Fibroblast of pulmonary artery (primary cell): ENCODE measurements at regions not wholly inside any gene's neighbourhood (a gene's known extent, or its start where the extent isn't known, plus 50 kb on each side); places are given as distances from the start of the nearest gene placed in this dataset.

ENCODE experiments used
- DNase-seq: peaks from one replicate; pipeline ENCODE4 v3.0.0-alpha.2; 2010; ENCODE audit warnings: low read depth
- H3K4me3 ChIP-seq: replicated peaks from 2 replicates; pipeline ENCODE4 v1.5.1; 2011; ENCODE audit warnings: low read depth, mild to moderate bottlenecking, control low read depth, low read length, moderate library complexity
- CTCF ChIP-seq: IDR thresholded peaks from 2 replicates; pipeline ENCODE4 v1.5.1; 2011; ENCODE audit warnings: mild to moderate bottlenecking, control low read depth, low read length, inconsistent platforms; ENCODE audit errors: missing control alignments

- DNase-seq = no peak
- no peak for TF ChIP-seq CTCF
- no peak overlapping the region for H3K4me3 ChIP-seq
Measured at GRCh38 chr2:37425408-37425807, 81.0 kb downstream of the QPCT start.

GRCh38 chr2:37427241-37427640, 82.8 kb downstream of the QPCT start:
- no peak overlapping the region for H3K4me3 ChIP-seq
- TF ChIP-seq CTCF = no peak
- DNase-seq = no peak

- no peak for DNase-seq
- no peak for TF ChIP-seq CTCF
- H3K4me3 ChIP-seq = no peak overlapping the region
Measured at GRCh38 chr2:37436323-37436722, 91.9 kb downstream of the QPCT start.

- no peak overlapping the region for H3K4me3 ChIP-seq
- DNase-seq = no peak
- no peak for TF ChIP-seq CTCF
Measured at GRCh38 chr2:37439131-37439642, 94.8 kb downstream of the QPCT start.

- no peak for TF ChIP-seq CTCF
- DNase-seq = no peak
Measured at GRCh38 chr2:37441055-37441454, 96.6 kb downstream of the QPCT start.

GRCh38 chr2:37443082-37443481, 98.7 kb downstream of the QPCT start:
- TF ChIP-seq CTCF = no peak
- no peak for DNase-seq
- no peak overlapping the region for H3K4me3 ChIP-seq

More at GRCh38 chr2:37441055-37441454, 96.6 kb downstream of the QPCT start:
- no peak overlapping the region for H3K4me3 ChIP-seq

- TF ChIP-seq CTCF = no peak
- DNase-seq = no peak
- no peak overlapping the region for H3K4me3 ChIP-seq
Measured at GRCh38 chr2:37447446-37447845, 103.0 kb downstream of the QPCT start.
